Stomach (tissue), 8 donors: ENCODE measurements at regions not wholly inside any gene's neighbourhood (a gene's known extent, or its start where the extent isn't known, plus 50 kb on each side); places are given as distances from the start of the nearest gene placed in this dataset.

Source experiments
- DNase-seq, 2 donors: peaks; one replicate each; pipeline versions ENCODE4 v3.0.0 to v3.0.0-alpha.2; 2013 to 2019
- H3K27ac ChIP-seq, 5 donors: fragments of 200-600 bp in 4 of 5; sonication (generic) in 4 of 5; one replicate each; pipeline ENCODE4 v1.5.1; 2013 to 2019; ENCODE audit warnings: mild to moderate bottlenecking in 1 of 5, moderate library complexity in 1 of 5
- H3K27me3 ChIP-seq, 3 donors: fragments of 200-600 bp; sonication (generic); one replicate each; pipeline ENCODE4 v1.5.1; 2017 to 2019; ENCODE audit warnings: mixed run types in 1 of 3
- H3K36me3 ChIP-seq, 4 donors: fragments of 200-600 bp; sonication (generic); 1 replicate in 3 of 4; 2 replicates in 1 of 4; pipeline ENCODE4 v1.5.1; 2016 to 2019
- H3K4me1 ChIP-seq, 4 donors: fragments of 200-600 bp; sonication (generic); one replicate each; pipeline ENCODE4 v1.5.1; 2016 to 2019
- H3K4me3 ChIP-seq, 4 donors: fragments of 200-600 bp; sonication (generic) in 3 of 4; one replicate each; pipeline ENCODE4 v1.5.1; 2016 to 2019; ENCODE audit warnings: mild to moderate bottlenecking in 1 of 4
- H3K9me3 ChIP-seq, 4 donors: fragments of 200-600 bp; sonication (generic); one replicate each; pipeline ENCODE4 v1.5.1; 2016 to 2019
- CTCF ChIP-seq, 7 experiments: fragments of 450-650 bp in 4 of 7; fragments of 200-600 bp in 3 of 7; sonication (generic) in 3 of 7; IDR thresholded peaks; one replicate each; pipeline ENCODE4 v1.5.1; 2016 to 2019; ENCODE audit warnings: antibody characterized with exemption in 7 of 7, control low read depth in 2 of 7, mild to moderate bottlenecking in 1 of 7
- EP300 ChIP-seq: sonication (generic); formaldehyde crosslinking; IDR thresholded peaks from one replicate; pipeline ENCODE4 v1.6.1; 2017; ENCODE audit warnings: antibody characterized with exemption
- POLR2A ChIP-seq, 4 donors: fragments of 450-650 bp; IDR thresholded peaks; one replicate each; pipeline ENCODE4 v1.6.1; 2016; ENCODE audit warnings: antibody characterized with exemption in 4 of 4, control low read depth in 2 of 4, mild to moderate bottlenecking in 1 of 4, moderate library complexity in 1 of 4
- POLR2AphosphoS5 ChIP-seq, 3 donors: sonication (generic); formaldehyde crosslinking; IDR thresholded peaks; one replicate each; pipeline ENCODE4 v1.6.1; 2016; ENCODE audit warnings: antibody characterized with exemption in 3 of 3
- WGBS, 5 donors: extraction: QIAGEN DNeasy Blood & Tissue Kit in 3 of 5; methylation state at CpG; one replicate each; pipeline versions ENCODE4 v1.1.5 to v1.1.7; 2013 to 2018; 5-methylcytosine and 5-hydroxymethylcytosine counted together
- intact Hi-C: fragments of 100-400 bp; cut with DNase I; formaldehyde crosslinking; loops from one replicate; pipeline ENCODE4 v1.15.1; 2023; ENCODE audit warnings: low total_unique reads
- donor health status: healthy with polysubstance abuse.
- donor health status: Bipolar disorder and iron deficiency.
- donor health status: healthy.

GRCh38 chrX:5617666-5618065 lies 611.0 kb downstream of the NLGN4X start:
- intact Hi-C loops: no loop called here
- Histone ChIP-seq H3K27ac (no peak overlapping the region), H3K9me3 (peaks cover 0 to 5% (median 0%) of the 10 kb centered on the region in 4 donors), H3K4me1 (no peaks in the 10 kb centered on the region), H3K36me3 (no peaks in the 10 kb centered on the region), H3K4me3 (no peak overlapping the region), H3K27me3 (no peaks in the 10 kb centered on the region)
- TF ChIP-seq EP300 (no peak), CTCF (IDR thresholded peaks at IDR 0.05) (no peak), POLR2AphosphoS5 (IDR thresholded peaks at IDR 0.05) (no peak), POLR2A (IDR thresholded peaks at IDR 0.05) (no peak)
- no peak for DNase-seq

GRCh38 chrX:5595570-5595969 lies 633.1 kb downstream of the NLGN4X start:
- DNase-seq: no peak
- intact Hi-C loops: no loop called here
- no peaks in the 10 kb centered on the region for H3K27me3 ChIP-seq
- TF ChIP-seq EP300 (no peak), POLR2AphosphoS5 (IDR thresholded peaks at IDR 0.05) (no peak), POLR2A (IDR thresholded peaks at IDR 0.05) (no peak), CTCF (IDR thresholded peaks at IDR 0.05) (no peak)
- no peaks in the 10 kb centered on the region for H3K4me1 ChIP-seq
- H3K36me3 ChIP-seq: no peaks in the 10 kb centered on the region
- WGBS, 5 donors: 27 to 52% (median 43%) methylated on average over 4 of the region's 4 CpGs
- H3K9me3 ChIP-seq: peaks cover 0 to 16% (median 3%) of the 10 kb centered on the region in 4 donors
- H3K4me3 ChIP-seq: no peak overlapping the region
- no peak overlapping the region for H3K27ac ChIP-seq

- Histone ChIP-seq H3K4me3 (no peak overlapping the region), H3K9me3 (no peaks in the 10 kb centered on the region), H3K36me3 (no peaks in the 10 kb centered on the region), H3K27ac (no peak overlapping the region), H3K4me1 (no peaks in the 10 kb centered on the region), H3K27me3 (no peaks in the 10 kb centered on the region)
- intact Hi-C loops: no loop called here
- TF ChIP-seq POLR2A (IDR thresholded peaks at IDR 0.05) (no peak), POLR2AphosphoS5 (IDR thresholded peaks at IDR 0.05) (no peak), CTCF (IDR thresholded peaks at IDR 0.05) (no peak)
- no peak for DNase-seq
Measured at GRCh38 chrX:5586726-5587125, 641.9 kb downstream of the NLGN4X start.

GRCh38 chrX:5575407-5575806 lies 653.3 kb downstream of the NLGN4X start:
- no peaks in the 10 kb centered on the region for H3K27me3 ChIP-seq
- DNase-seq: no peak
- no peak overlapping the region for H3K27ac ChIP-seq
- H3K4me3 ChIP-seq: no peak overlapping the region
- 68 to 91% (median 81%) methylated on average over 1 of the region's 1 CpG for WGBS, 5 donors
- TF ChIP-seq POLR2AphosphoS5 (IDR thresholded peaks at IDR 0.05) (no peak), EP300 (no peak), POLR2A (IDR thresholded peaks at IDR 0.05) (no peak), CTCF (IDR thresholded peaks at IDR 0.05) (no peak)
- intact Hi-C loops: no loop called here
- H3K4me1 ChIP-seq: no peaks in the 10 kb centered on the region
- no peaks in the 10 kb centered on the region for H3K36me3 ChIP-seq
- H3K9me3 ChIP-seq: no peaks in the 10 kb centered on the region

GRCh38 chrX:5568934-5569333 lies 659.7 kb downstream of the NLGN4X start:
- H3K27ac ChIP-seq: no peak overlapping the region
- intact Hi-C loops: no loop called here
- H3K9me3 ChIP-seq: no peaks in the 10 kb centered on the region
- 63 to 85% (median 78%) methylated on average over 3 of the region's 3 CpGs for WGBS, 5 donors
- H3K36me3 ChIP-seq: no peaks in the 10 kb centered on the region
- DNase-seq: no peak
- H3K4me1 ChIP-seq: no peaks in the 10 kb centered on the region
- no peak overlapping the region for H3K4me3 ChIP-seq
- TF ChIP-seq POLR2A (IDR thresholded peaks at IDR 0.05): no peak
- no peak for TF ChIP-seq EP300
- no peak for TF ChIP-seq POLR2AphosphoS5 (IDR thresholded peaks at IDR 0.05)
- TF ChIP-seq CTCF (IDR thresholded peaks at IDR 0.05): no peak
- no peaks in the 10 kb centered on the region for H3K27me3 ChIP-seq
